ENCODE measurements at regions not wholly inside any gene's neighbourhood (a gene's known extent, or its start where the extent isn't known, plus 50 kb on each side); places are given as distances from the start of the nearest gene placed in this dataset.

DNA sequence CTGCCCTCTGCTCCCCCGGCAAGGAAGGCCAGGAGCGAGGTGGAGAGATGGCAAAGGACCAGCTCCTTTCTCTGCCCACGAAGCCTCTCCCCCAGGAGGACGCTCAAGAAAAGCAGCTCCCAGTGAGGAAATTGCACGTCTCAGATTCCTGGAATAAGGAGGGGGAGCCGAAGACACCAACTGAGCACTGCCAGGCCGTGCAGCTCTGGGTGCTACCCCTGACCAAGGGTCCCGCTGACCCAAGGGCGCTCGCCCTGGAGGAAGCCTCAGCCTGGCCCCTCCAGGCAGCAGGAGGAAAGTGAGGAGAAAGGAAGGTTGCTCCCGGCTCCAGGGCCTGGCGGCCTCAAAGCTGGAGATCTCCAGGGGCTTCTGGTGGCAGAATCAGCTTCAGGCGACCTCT is 174.1 kb upstream of the SFSWAP start:
- no peak for TF ChIP-seq POLR2A (IDR thresholded peaks at IDR 0.05; ENCODE audit: low read depth, low read length)
- TF ChIP-seq TAF1 (IDR thresholded peaks at IDR 0.05; ENCODE audit: low read depth, low read length) = no peak
- no peak for TF ChIP-seq POLR2AphosphoS5 (IDR thresholded peaks at IDR 0.05; ENCODE audit: low read depth, low read length)
- no peak for TF ChIP-seq POU2F2 (IDR thresholded peaks at IDR 0.05; ENCODE audit: low read depth, low read length)

All from GM12891 (cell line).